A204.1 (cell line): ENCODE measurements at regions not wholly inside any gene's neighbourhood (a gene's known extent, or its start where the extent isn't known, plus 50 kb on each side); places are given as distances from the start of the nearest gene placed in this dataset.

Experiments
- FAIRE-seq: peaks from 2 replicates; lab custom pipeline; 2012; peaks lifted over from hg19 to GRCh38; lab: Jason Lieb, UNC

DNA sequence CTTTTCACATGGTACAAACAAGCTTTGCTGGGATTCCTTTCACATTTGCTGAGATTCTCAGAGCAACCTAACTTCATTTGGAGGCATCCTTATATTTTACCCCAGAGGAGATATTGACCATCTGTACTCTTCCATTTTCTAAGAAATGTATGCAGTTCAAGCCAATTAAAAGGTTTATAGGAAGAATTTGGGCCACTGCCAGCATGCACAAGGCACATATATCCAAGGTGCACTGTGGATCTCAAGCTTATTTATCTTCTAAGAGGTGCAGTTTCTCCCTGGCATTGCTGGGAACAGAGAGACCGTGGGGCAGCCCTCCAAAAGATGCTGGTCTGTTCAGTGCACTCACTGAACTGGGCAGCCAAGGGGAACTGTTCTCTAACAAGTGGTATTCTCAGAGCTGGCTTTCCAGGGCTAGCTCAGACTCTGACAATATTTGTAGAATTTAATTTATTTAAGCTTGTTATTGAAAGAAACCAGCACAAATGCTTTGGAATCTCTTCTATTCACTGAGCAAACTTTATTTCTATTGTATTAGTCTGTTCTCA lies 213.3 kb downstream of the TENT4A start:
- no peak for FAIRE-seq

DNA sequence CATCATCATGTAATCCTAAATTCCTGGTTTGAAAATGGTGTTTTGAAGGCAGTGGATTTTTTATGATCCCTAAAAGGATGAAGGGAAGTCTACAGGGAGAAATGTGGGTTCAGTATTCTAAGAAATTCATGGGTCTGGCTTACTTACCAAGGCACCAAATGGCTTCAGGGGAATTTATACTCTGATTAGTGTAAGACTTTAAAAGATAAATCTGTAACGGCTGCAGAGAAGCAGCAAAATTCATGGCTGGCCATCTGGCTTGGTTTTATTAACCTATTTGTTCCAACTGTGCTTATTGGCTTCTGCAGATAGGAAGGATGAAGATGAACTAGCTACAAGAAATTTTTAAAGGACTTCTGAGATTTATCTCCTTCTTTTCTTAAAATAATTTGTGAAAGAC lies 222.8 kb downstream of the TENT4A start:
- no peak for FAIRE-seq

DNA sequence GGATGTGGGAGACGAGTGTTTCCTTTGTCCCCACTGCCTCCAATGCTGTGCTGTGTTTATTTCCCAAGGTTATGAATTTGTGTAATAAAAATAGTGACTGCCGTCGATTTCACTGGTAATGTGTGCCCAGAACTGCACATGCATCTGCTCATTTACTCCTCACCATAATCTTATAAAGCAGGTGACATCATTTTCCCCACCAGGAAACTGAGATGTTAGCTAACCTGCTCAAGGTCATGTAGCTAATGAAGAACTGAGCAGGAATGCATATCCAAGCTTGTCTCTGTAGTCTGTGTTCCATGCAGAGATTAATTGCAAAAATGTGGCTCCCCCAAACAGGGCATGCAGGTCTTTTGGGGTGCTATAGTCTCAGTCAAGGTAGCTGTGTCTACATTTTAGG lies 224.4 kb downstream of the TENT4A start:
- no peak for FAIRE-seq

DNA sequence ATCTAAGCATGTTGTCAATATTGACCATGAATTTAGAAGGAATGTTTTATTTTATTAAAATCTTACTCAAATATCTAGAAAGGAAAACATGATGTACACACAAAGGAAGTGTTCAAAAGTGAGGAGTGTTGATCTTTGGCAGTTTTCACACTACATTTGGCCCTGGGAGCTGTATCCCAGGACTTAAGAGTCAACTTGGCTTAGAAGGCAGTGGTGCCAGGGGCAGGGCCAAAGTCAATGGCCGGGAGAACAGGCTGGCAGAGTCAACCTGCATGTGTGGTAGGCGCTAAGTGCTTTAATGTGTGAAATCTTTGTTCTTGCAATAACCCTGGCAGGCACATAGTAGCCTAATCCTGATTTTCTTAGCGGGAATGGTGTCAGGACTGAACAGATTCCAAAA lies 228.4 kb downstream of the TENT4A start:
- no peak for FAIRE-seq

DNA sequence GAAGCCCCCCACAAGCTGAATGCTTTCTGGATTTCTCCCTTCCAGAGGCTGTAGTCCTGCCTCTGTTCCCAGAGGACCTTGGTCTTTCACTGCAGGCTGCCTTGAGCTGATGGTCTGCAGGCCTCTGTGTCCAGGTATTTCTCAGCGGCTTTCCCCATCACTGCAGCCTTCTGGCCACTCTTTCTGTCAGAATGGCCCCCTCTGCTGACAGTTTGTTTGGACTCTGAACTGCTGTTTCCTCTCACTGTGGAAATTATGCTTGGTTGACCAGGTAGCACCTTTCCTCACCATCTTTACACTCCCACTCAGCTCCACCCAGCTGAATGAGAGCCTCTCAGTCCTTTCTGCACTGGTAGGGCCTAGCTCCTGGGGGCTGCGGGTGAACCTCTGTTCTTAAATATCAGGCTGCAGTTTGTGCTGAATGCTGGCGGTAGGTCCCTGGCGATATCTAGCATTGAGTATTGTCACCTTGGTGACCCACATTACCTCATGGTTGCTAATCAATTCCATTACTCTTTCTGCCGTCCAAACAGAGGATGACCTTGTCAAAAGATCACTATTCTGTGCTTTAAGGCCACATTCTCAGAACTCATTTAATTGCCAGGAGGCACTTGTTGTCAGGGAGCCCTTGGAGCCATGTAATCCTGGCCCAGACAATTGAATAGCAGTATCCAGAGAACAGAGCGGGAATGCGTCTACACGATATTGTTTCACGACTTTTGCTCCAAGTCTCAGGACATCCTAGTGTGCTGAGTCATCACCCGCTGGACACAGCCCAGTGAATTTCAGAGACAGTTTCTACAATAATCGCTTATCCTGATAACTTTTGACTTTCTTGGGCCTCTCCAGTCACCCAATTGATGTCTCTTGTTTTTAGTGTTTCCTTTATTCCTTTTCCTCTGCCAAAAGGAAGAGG lies 230.2 kb downstream of the TENT4A start:
- no peak for FAIRE-seq

DNA sequence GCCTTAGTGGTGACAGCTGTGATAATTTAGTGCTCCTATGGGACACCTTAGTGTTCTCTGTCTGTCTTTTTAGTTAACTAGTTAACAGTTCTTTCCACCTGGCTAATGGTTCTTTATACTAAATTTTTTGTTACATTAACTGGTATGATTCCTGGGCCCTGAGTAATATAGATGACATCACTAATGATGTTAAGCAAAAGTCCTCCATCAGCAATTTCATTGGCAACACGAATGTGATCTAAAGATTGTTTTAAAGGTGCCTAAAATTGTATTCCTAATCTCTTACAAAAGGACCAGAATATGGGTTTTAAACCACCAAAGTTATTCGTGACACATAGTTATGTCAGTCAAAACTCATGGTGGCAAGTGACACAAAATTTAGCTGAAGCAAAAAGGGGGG lies 235.3 kb downstream of the TENT4A start:
- no peak for FAIRE-seq

DNA sequence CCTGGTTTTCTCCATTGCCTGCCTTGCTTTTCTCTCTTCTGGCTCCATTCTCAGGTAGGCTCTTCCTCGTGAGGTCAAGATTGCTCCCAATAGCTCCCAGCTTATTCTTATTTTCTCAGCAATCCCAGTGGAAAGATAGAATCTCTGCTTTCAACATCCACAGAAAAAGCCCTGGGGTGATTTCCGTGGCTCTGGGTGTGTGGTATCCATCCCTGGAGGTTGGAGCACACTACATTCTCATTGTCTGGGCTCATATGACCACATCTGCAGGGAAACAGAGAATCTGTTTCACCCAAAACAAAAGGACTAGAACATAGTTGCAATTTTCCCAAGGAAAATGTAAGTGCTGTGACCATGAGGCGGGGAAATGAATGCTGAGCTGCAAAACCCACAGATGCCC lies 236.0 kb downstream of the TENT4A start:
- no peak for FAIRE-seq

DNA sequence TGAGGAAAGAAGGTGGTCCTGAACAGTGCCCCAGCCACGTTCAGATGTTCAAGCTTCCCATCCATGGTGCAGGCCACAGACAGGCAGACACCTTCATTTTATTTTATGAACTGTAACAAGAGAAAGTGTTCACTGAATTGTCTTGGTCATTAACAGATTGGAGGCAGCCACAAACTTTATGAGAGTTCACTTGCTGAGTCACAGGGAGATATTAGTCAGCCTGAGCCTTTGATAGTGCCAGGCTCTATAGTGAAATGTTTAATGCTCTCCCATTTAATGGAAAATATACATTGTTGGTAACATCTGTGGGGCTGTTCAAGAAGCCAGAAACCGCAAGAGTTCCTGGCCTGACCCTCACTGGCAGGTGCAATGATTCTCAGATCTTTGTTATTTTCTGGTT lies 237.0 kb downstream of the TENT4A start:
- no peak for FAIRE-seq

DNA sequence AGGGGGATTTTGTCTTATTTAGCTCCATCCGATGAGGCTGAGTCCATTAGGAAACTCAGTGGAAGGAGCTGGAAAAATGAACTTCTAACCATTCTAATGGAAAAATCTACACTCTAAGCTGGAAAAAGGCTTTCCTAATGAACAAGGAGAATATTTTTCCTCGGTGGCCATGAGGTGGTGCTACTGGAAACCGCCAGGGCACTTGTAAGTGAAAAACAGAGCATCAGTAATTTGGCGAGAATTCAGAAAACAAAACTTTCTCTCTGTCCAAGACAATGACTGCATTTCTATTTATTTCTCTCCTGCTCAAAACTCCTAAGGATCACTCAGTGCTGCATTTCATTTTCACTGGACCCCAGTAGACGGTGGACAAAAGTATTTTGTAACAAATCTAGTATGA lies 237.6 kb downstream of the TENT4A start:
- no peak for FAIRE-seq

DNA sequence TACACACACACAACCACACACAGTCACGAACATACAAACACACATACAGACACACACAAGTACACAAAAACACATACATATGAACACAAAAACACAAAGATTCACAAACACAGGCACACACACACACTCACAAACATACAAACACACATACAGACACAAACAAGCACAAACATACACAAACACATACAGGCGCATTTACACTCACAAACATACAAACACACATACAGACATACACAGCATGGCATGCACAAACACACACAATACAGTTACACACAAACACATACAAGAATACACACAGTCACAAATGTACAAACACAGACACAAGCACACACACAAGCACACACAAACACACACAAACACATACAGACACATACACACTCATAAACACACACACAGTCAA lies 247.9 kb downstream of the TENT4A start:
- FAIRE-seq, result no peak

DNA sequence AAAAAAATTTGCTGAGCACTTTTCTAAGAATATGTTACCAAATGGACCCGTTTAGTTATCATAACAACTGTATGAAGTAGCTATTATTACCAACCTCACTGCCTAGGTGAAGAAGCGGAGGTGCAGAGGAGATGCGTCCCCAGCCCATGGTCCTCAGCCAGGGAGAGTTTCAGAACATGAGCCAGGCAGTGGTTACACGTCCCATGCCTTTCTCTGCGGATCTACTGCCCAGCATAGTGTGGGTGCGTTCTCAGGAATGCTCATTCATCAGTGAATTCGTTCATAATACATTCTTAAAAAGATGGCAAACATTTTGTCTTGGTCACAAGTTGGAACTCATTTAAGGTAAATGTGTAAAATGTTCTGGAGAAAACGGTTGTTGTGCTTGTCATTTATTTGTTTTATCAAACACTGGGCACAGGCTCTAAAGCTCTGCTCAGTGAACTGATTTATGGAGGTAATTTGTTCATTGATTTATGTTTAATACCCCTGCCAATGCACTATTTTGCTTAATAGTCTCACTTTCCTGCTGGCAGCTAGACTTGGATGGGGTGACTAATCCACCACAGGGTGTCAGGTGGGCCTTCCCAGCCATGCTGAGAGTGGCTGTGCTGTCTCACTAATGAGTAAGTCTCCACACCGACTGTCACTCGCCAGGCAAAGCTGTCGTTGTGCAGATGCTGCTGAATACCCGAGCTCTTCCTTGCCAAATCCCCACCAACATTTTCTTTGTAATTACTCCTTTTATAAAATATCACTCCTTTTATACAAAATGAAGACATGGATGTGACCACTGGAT lies 248.8 kb downstream of the TENT4A start:
- no peak for FAIRE-seq

DNA sequence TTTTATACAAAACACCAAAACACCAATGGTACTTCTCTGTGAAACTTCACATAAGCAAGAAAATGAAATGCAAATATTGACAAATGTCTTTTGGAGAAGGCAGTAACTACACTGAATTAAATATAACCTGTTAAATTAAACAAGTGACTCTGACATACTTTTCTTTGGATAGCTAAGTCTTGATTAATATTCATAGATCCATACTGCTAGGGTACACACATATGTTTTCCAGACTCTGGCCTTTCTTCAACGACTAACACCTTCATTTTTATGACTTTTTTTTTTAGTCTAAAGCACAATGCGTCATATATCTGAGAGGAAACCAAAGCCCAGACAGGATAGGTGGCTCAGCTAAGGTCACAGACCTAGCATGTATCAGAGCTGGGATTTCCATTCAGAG lies 263.7 kb downstream of the TENT4A start:
- no peak for FAIRE-seq

DNA sequence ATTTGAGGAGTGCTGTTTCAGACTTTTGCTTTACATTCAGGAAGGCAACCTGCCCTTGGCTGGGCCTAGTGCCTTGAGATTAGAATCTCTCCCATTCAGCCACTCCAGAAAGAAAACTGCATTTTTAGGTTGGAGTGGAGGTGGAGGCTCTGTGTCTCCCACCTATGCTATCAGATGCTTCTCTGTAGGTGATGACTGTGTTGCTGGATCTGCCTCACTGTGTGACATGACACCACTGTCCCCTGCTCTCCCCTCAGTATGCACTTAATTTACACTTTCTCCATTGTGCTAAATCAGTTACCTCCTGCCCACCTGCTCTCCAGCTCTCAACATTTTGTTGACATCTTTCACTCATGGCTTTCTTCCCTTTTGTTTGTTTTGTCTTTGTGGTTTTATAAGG lies 265.8 kb downstream of the TENT4A start:
- FAIRE-seq, result no peak

DNA sequence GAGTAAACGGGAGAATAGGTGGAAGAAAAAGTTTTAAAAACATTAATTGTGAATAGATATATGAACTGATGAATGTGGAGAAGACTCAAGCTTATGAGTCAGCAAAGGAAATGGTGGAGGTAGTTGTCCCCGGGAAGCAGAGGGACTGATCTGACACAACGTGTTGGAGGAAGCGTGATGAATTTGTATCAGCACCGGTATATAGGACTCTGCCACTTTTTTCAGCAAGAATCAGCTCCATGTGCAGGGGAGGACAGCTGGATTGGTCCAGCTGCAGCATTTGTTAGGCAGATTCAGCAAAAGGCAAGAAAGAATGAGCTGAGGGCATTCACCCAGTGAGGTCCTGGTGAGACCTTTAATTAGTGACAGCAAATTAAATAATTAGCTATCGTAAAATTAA lies 276.0 kb downstream of the TENT4A start:
- FAIRE-seq, result no peak

DNA sequence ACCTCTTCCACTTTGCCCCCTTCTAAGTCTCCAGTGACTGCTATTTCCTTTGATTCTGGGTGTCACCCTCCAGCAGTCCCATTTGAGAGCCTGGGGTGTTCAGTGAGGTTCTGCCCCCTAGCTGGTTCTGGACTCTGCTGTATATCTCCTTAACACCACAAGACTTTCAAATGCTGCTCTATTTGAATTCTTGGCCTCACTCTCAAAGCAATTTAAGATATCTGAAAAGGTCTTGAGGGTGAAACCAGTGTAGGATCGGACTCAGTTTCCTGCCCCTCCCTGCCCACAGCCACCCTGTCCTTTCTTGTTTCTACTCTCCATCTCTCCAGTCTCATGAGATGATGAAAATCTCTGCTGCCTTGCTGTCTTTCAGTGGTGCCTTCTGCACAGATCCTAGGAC lies 280.9 kb downstream of the TENT4A start:
- FAIRE-seq, result no peak

DNA sequence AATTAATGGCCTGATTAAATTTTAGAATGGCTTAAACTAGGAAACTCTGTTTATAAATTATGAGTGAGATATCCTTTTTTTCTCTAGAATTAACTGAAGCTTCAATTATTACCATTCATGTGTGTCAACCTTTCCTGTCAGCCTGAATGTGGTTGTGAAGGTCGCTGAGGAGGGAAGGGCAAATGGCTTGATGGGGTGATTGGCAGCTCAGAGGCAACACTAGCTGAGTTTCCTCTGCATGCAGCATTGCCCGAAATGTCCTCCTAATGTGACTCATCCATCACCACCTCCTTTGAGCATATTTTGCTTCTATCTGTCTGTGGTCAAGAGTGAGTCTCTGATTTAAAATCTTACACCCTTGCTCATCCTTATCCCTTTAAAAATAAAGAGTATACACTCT lies 281.9 kb downstream of the TENT4A start:
- FAIRE-seq, result no peak

DNA sequence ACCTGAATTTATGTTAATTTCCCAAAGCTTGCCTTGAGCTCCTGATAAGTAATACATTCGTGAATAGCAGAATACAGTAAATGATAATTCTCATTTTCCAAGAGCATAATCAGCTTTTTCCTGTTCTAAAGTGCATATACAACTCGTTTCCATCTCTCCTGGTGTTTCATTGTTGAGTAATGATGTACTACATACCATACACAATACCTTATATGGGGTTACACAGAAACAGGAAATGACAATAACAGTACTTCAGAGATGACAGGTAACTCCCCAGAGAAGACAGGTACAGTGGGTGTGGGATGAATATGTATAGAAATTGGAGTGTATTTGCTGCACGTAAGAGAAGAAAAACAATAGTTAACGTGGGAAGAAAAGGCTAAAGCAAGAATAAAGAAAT lies 287.1 kb downstream of the TENT4A start:
- no peak for FAIRE-seq

DNA sequence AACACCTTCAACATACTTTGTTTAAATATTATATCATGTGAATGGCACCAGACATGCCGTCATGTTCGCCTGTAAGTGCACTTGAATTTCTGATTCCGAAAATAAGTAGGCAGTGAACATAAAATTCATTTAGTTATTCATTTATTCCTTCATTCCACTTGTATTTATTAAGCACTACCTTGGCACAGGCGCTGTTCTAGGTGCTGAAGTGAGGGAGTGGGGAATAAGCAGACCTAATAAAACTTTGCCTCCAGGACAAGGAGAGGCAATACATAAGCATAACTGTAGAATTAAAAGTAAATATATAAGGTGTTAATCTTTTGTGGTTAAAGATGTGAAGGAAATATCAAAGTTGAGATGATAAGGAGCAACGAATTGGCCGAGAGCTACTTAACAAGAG lies 297.4 kb downstream of the TENT4A start:
- FAIRE-seq, result no peak

DNA sequence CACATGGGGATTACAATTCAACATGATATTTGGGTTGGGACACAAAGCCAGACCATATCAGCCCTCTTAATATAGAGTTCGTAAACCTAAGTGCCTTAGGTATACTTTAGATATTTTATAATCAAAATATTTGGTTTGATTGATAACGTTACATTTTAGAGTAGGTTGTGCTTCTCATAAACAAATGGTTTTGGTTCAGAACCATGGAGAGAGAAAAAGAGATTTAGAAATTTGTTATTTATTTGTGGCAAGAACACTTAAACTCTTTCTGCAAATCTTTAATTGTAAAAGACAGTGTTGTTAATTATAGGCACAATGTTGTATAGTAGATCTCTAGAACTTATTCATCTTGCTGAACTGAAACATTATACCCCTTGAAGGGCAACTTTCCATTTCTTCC lies 298.8 kb downstream of the TENT4A start:
- no peak for FAIRE-seq

DNA sequence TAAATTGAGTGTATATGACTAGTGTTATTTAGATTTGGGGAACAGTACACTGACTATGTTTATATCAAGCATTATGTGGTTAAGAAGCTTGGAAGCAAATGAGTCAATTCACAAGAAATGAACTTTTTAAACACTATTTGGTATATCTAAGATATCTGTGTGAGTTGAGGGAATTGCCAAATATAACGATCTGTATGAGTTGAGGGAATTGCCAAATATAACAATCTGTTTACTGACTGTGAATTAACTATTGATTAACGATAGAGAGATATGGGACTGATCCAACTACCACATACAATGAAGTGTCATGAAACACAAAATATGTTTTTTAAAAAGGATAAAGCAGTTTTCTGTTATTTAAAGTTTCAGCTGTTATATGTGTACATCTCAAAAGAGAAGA lies 301.4 kb downstream of the TENT4A start:
- no peak for FAIRE-seq

DNA sequence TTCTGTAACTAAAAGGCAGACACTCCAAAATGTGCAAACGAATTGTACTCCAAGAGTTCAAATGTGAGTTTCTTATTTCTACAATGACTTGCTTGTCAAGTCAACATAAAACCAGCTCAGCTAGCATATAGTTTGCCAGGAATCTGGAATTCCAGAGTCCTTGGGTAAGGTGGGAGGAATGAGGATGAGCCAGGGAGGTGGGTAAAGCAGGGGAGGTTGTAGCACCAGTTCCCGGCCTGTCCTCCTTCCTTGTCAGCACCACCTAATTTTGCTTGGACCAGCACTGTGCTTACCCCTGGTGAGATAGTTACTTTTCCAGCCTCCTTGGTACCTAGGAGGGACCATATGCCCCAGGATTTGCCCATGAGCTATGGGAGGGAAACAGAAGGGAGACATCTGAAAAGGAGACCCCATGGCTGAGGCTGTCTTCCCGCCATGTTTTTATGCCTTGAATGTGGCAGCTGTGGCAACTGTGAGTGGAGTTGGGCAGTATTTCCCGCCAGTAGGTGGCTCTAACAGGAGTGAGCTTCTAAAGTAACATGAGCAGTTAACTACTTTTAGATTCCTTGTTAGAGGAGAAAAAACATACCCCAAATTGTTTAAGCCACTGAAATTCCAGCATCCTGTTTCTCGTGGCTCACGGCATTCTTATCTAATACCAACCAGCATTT lies 302.5 kb downstream of the TENT4A start:
- FAIRE-seq, result no peak

DNA sequence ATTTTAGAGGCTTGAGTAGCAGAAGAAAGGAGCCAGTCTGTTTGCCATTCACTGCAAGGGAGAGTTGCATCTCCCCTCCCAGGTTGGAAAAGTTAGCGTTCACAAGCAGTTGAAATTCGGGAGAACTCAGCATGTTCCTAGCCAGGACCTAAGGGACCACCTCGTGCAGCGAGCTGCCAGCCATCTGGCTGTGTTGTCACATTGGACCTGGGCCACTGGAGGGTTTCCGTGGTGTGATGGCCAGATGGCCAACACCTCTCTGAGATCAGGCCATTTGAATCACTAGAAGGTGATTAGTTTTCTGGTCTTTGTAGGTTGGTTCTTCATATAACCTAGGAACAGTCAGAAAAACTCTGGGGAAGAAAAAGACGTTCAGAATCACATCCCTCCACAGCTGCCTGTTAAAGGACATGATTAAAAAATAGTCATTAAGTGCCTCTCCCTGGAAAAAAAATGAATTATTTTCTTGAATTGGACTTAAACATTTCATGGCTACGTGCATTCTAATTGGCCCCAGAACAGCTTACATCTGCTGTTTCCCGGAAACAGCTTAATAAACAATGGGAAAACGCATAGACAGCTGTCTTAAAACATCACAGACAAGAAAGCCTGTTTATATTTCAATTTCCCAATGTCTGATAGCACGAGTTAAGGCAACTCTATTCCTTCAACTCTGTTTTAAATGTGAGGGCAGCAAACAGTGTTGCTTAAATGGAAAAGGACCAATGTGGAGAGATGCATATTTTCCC lies 303.9 kb downstream of the TENT4A start:
- no peak for FAIRE-seq
